Smooth muscle cell (in vitro differentiated cells): ENCODE measurements at regions not wholly inside any gene's neighbourhood (a gene's known extent, or its start where the extent isn't known, plus 50 kb on each side); places are given as distances from the start of the nearest gene placed in this dataset.
A peak's percentile ranks its signal among the peaks of the same experiment; 100 is the strongest.
"Not testable (repeated sequence)": the region's sequence is repeated elsewhere in the genome, so short reads cannot be mapped to it uniquely, and the experiment has no call there.

Source experiments
- DNase-seq: peaks from one replicate; lab custom pipeline; 2025; ENCODE audit not compliant: unreplicated experiment; lab: John Stamatoyannopoulos, UW
- H2AFZ ChIP-seq: fragments of 200-600 bp; sonication (generic); 2 replicates; pipeline ENCODE4 v1.6.0; 2016; ENCODE audit warnings: antibody characterized with exemption, low read depth, mild to moderate bottlenecking
- H3F3A ChIP-seq: fragments of 200-600 bp; sonication (generic); 2 replicates; pipeline ENCODE4 v1.6.0; 2017; ENCODE audit warnings: antibody characterized with exemption, low read depth
- H3K27ac ChIP-seq: fragments of 200-600 bp; sonication (generic); 2 replicates; pipeline ENCODE4 v1.5.1; 2016; ENCODE audit warnings: low read depth, mild to moderate bottlenecking
- H3K27me3 ChIP-seq: fragments of 200-600 bp; sonication (generic); 2 replicates; pipeline ENCODE4 v1.6.1; 2016; ENCODE audit warnings: low read depth, mild to moderate bottlenecking
- H3K36me3 ChIP-seq: fragments of 200-600 bp; sonication (generic); 2 replicates; pipeline ENCODE4 v1.5.1; 2016; ENCODE audit warnings: low read depth
- H3K4me1 ChIP-seq: fragments of 200-600 bp; sonication (generic); 2 replicates; pipeline ENCODE4 v1.5.1; 2016; ENCODE audit warnings: low read depth
- H3K4me2 ChIP-seq: fragments of 200-600 bp; sonication (generic); 2 replicates; pipeline ENCODE4 v1.6.0; 2016; ENCODE audit warnings: mild to moderate bottlenecking
- H3K4me3 ChIP-seq: fragments of 200-600 bp; sonication (generic); 2 replicates; pipeline ENCODE4 v1.5.1; 2016; ENCODE audit warnings: mild to moderate bottlenecking
- H3K79me2 ChIP-seq: fragments of 200-600 bp; sonication (generic); 2 replicates; pipeline ENCODE4 v1.6.0; 2016; ENCODE audit warnings: low read depth, mild to moderate bottlenecking
- H3K9ac ChIP-seq: fragments of 200-600 bp; sonication (generic); 2 replicates; pipeline ENCODE4 v1.6.0; 2016; ENCODE audit warnings: low read depth
- H3K9me3 ChIP-seq: fragments of 200-600 bp; sonication (generic); replicated peaks from 2 replicates; pipeline ENCODE4 v1.5.1; 2016; ENCODE audit warnings: low read depth
- H4K20me1 ChIP-seq: fragments of 200-600 bp; sonication (generic); 2 replicates; pipeline ENCODE4 v1.6.0; 2016; ENCODE audit warnings: low read depth
- WGBS: methylation state at CpG from one replicate; pipeline ENCODE4 v1.1.7; 2016; ENCODE audit warnings: low lambda C conversion rate; 5-methylcytosine and 5-hydroxymethylcytosine counted together
- TF ChIP-seq, protein P1 (sequence below): fragments of 200-600 bp; sonication (generic); IDR thresholded peaks from 2 replicates; pipeline ENCODE4 v1.5.1; 2017; ENCODE audit warnings: borderline replicate concordance, mild to moderate bottlenecking, antibody characterized with exemption; ENCODE audit not compliant: insufficient read depth, poor library complexity, severe bottlenecking

GRCh38 chr21:31517664-31518414 is 141.7 kb upstream of the SOD1 start:
- TF ChIP-seq, protein P1, sequence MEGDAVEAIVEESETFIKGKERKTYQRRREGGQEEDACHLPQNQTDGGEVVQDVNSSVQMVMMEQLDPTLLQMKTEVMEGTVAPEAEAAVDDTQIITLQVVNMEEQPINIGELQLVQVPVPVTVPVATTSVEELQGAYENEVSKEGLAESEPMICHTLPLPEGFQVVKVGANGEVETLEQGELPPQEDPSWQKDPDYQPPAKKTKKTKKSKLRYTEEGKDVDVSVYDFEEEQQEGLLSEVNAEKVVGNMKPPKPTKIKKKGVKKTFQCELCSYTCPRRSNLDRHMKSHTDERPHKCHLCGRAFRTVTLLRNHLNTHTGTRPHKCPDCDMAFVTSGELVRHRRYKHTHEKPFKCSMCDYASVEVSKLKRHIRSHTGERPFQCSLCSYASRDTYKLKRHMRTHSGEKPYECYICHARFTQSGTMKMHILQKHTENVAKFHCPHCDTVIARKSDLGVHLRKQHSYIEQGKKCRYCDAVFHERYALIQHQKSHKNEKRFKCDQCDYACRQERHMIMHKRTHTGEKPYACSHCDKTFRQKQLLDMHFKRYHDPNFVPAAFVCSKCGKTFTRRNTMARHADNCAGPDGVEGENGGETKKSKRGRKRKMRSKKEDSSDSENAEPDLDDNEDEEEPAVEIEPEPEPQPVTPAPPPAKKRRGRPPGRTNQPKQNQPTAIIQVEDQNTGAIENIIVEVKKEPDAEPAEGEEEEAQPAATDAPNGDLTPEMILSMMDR: no peak
- WGBS: 55% methylated on average over 8 of the region's 8 CpGs

GRCh38 chr21:31515253-31515652 is 144.2 kb upstream of the SOD1 start:
- H3K9ac ChIP-seq: no peak overlapping the region
- peaks cover 7% of the 10 kb centered on the region for H3K79me2 ChIP-seq
- H3K27ac ChIP-seq: no peak overlapping the region
- 95% methylated on average over 2 of the region's 2 CpGs for WGBS
- no peak overlapping the region for H3K4me2 ChIP-seq
- TF ChIP-seq, protein P1: no peak
- no peaks in the 10 kb centered on the region for H4K20me1 ChIP-seq
- H2AFZ ChIP-seq: no peak overlapping the region
- H3K4me3 ChIP-seq: no peak overlapping the region
- DNase-seq: no peak
- peaks cover 8% of the 10 kb centered on the region for H3K4me1 ChIP-seq
- no peaks in the 10 kb centered on the region for H3F3A ChIP-seq
- H3K27me3 ChIP-seq: no peaks in the 10 kb centered on the region
- no peaks in the 10 kb centered on the region for H3K36me3 ChIP-seq
- no peaks in the 10 kb centered on the region for H3K9me3 ChIP-seq

More at GRCh38 chr21:31517664-31518414, 141.7 kb upstream of the SOD1 start:
- DNase-seq: no peak
- no peaks in the 10 kb centered on the region for H3F3A ChIP-seq
- H3K79me2 ChIP-seq: peaks cover 2% of the 10 kb centered on the region
- H3K4me1 ChIP-seq: peaks cover 8% of the 10 kb centered on the region
- no peaks in the 10 kb centered on the region for H3K36me3 ChIP-seq
- H3K27ac ChIP-seq: no peak overlapping the region
- H3K9me3 ChIP-seq: no peaks in the 10 kb centered on the region
- peak overlapping the region; percentile 0 for H3K4me2 ChIP-seq
- no peak overlapping the region for H2AFZ ChIP-seq
- no peak overlapping the region for H3K9ac ChIP-seq
- no peaks in the 10 kb centered on the region for H3K27me3 ChIP-seq
- H4K20me1 ChIP-seq: no peaks in the 10 kb centered on the region
- no peak overlapping the region for H3K4me3 ChIP-seq

- WGBS: 45% methylated on average over 12 of the region's 12 CpGs
- Histone ChIP-seq H4K20me1 (no peaks in the 10 kb centered on the region), H2AFZ (no peak overlapping the region)
Observed at GRCh38 chr21:31514598-31514997, 144.9 kb upstream of the SOD1 start.

DNA sequence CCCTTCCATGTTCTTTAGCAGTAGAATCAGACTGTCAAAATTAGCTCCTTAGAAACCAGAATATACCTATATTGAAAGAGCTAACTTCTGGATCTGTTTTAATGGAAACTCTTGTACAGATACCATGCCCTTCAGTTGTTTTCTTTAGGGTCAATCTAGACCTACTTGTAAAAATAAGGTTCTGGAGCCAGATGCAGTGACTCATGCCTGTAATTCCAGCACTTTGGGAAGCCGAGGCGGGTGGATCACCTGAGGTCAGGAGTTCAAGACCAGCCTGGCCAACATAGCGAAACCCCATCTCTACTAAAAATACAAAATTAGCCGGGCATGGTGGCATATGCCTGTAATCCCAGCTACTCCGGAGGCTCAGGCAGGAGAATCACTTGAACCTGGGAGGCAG is 146.0 kb upstream of the SOD1 start:
- H3K27me3 ChIP-seq, H3K9ac ChIP-seq, H4K20me1 ChIP-seq, H3K27ac ChIP-seq, H3K4me2 ChIP-seq, H3K9me3 ChIP-seq, H2AFZ ChIP-seq, H3K4me1 ChIP-seq, H3K4me3 ChIP-seq, DNase-seq, H3K79me2 ChIP-seq, H3F3A ChIP-seq, H3K36me3 ChIP-seq: not testable (repeated sequence)
- 77% methylated on average over 5 of the region's 5 CpGs for WGBS

More at GRCh38 chr21:31514598-31514997, 144.9 kb upstream of the SOD1 start:
- TF ChIP-seq, protein P1: no peak
- Histone ChIP-seq H3K27me3 (no peaks in the 10 kb centered on the region), H3K4me3 (no peak overlapping the region), H3K27ac (no peak overlapping the region), H3K4me2 (no peak overlapping the region), H3K79me2 (peaks cover 7% of the 10 kb centered on the region), H3K9ac (no peak overlapping the region), H3K4me1 (peaks cover 8% of the 10 kb centered on the region), H3K9me3 (no peaks in the 10 kb centered on the region), H3F3A (no peaks in the 10 kb centered on the region), H3K36me3 (no peaks in the 10 kb centered on the region)
- DNase-seq: no peak

- not testable (repeated sequence) for H3K4me1 ChIP-seq, H3F3A ChIP-seq, H3K27ac ChIP-seq, H3K4me3 ChIP-seq, H3K9me3 ChIP-seq, H4K20me1 ChIP-seq, H3K9ac ChIP-seq, DNase-seq, H3K27me3 ChIP-seq, H3K4me2 ChIP-seq, H3K79me2 ChIP-seq, H2AFZ ChIP-seq, H3K36me3 ChIP-seq
- WGBS: 90% methylated on average over 4 of the region's 4 CpGs
Observed at GRCh38 chr21:31511999-31512398, 147.5 kb upstream of the SOD1 start.
